Activated CD4-positive, alpha-beta T cell treated with anti-CD3 and anti-CD28 coated beads for 24 hours (primary cell): ENCODE measurements at regions not wholly inside any gene's neighbourhood (a gene's known extent, or its start where the extent isn't known, plus 50 kb on each side); places are given as distances from the start of the nearest gene placed in this dataset.

Experiments used
- DNase-seq, 2 donors: peaks; one replicate each; pipeline ENCODE4 v3.0.0-alpha.2; 2020; ENCODE audit warnings: low read depth in 2 of 2

DNA sequence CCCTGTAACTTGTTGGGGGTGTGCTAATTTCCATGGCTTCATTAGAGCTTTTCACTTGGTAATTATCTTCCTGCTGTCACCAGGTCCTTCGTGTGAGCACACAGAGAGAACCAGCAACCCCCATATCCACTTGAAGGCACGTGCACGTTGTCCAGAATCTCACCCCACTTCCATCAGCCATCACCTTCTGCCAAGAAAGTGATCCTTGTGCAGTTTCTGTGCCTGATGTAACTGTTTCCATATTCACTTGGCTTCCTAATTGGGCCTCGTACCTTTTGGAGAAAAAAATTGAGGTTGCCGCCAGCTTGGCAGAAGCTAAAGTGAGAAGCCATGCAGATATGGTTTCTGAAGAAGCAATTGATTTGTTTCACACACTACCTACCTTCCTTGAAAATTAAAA is 153.7 kb upstream of the TSHZ2 start:
- DNase-seq: no peak

DNA sequence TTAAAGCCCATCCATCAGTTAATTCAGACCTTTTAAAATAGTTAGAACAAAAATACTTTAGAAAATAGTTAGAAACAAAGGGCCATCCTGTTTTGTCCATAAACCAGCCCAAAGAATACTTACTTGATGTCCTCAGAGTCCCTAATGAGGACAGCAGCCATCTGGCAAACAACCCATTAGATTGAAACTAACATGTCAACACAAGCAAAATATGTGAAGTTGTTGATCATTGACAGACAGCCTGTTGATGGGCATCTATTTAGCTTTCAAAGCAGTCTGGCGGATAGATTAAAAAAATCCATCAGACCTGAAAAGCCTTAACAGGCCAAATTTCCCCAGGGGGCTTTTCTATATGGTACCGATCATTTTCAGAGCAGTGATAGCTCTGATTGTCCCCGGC is 154.2 kb upstream of the TSHZ2 start:
- DNase-seq: no peak

DNA sequence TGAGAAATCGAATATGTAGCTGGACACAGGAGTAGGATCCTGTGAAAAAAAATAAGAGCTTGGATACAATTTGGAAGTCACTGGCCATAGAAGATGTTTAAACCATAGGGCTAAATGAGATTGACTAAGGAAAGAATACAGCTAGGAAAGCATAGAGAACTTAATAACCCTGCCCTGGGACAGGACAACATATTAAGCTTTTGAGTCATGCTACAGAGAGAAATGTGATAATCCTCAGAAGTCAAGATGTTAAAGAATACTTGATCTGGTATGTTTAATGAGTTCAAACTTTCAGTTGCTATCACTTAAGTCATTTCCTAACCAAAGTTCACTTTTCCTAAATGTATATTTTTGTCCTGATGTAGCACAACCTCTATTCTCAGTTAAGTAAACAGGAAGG is 154.6 kb upstream of the TSHZ2 start:
- DNase-seq: no peak

DNA sequence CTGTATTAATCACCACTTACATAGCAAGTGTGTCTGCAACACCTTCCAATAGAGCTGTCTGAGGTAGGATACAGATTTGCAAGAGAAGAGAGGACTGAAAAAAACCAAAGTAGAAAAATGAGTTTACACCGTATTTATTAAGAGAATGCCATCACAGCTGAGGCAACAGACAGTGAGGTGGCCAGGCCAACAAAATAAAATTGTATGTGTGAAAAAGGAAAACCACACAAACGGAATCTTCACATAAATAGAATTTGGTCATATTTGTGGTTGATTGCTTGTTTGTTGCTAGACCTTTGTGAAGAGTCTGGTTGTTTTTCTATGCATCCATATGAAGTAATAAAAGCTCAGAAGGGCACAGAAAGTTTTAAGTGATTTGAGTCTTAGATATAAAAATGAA is 157.8 kb upstream of the TSHZ2 start:
- DNase-seq: no peak

DNA sequence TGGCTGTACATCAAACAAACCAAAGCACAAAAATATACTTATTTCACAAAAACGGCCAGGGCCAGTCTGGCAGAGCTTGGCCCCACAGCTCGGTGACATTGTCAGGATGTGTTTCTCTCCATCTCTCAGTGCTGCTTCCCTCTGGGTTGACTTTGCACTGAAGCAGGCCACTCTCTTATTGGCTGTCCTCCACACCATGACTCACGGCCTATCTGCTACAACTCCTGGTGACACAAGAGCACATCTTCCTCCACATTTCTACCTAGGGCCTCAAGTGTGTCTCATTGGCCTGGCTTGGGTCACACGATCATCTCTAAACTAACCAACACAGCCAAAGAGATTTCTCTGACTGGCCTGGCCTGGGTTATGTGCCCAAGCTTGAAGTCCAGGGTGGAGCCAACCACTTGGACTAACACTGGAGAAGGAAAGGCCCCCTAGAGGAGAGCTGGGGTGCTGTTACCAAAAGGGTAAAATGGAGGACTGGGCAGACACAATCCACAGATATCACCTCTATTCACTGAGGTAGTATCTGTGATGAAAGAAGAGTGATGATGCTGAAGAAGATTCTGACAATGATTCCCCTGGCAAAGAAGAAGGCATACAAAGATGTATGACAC is 159.8 kb upstream of the TSHZ2 start:
- no peak for DNase-seq

DNA sequence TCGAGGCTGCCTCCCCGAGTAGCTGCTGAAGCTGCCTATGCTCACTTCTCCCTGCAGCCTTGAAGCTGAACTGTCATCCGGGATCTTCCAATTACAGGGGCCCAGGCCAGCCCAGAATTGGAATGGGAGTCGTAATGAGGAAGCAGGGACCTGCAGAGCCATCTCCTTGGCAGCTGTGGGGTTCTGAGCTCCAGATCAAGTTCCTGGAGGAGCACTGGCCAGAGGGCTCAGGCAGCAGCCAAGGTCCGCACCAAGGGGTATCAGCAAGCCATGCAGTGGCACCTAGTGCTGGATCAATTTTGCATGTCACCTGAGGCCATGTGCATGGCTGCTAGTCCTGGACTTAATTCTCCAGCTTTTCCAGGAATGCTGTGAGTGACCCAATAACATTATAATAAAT is 163.2 kb upstream of the TSHZ2 start:
- no peak for DNase-seq

DNA sequence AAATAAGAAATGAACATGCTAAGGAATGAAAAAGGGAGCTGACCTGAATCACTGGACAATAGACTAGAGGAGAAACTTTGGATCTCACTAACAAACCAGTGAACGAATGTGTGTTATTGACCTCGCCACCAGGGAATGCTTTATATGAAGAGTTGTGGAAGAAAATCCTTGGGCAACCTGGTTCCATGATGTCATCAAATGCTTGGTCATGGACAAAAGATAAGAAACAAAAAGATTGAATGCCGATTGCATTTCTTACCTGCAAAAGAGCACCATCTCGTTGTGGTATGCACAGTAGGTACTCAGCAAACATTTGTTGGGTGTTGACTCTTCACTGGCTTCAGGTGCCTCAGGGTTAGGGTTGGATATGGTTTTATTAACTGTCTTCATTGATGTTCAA is 165.2 kb upstream of the TSHZ2 start:
- DNase-seq: no peak

DNA sequence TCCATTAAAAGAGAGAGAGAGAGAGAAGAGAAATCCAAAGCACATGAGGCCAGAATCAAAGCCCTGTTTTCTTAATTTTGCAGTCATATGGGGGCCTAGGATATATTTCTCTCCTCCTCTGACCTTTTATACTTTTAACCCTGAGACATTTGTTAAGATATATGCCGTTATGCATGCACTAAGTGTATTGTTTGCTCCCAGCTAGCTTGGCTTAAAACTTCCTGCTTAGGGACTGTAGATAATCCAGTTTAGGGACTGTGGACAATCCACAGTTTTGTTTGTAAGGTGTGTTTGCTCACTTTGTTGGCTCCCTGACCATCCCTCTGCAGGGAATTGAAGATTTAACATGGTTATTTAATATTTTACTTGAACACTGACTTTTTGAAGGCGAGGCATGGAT is 166.3 kb upstream of the TSHZ2 start:
- DNase-seq: no peak

DNA sequence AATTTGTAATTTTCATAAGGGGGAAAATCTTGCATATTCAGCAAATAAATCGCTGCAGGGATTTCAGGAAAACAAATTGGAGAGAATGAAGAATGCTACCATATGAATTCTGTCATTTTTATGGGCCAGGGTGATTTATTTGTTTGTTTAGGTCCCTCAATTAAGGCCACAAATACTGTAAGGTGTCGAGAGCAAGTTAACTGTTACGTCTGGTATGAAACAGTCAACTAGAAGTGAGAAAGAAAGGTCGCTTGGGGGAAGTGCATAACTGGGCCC is 166.9 kb upstream of the TSHZ2 start:
- no peak for DNase-seq

DNA sequence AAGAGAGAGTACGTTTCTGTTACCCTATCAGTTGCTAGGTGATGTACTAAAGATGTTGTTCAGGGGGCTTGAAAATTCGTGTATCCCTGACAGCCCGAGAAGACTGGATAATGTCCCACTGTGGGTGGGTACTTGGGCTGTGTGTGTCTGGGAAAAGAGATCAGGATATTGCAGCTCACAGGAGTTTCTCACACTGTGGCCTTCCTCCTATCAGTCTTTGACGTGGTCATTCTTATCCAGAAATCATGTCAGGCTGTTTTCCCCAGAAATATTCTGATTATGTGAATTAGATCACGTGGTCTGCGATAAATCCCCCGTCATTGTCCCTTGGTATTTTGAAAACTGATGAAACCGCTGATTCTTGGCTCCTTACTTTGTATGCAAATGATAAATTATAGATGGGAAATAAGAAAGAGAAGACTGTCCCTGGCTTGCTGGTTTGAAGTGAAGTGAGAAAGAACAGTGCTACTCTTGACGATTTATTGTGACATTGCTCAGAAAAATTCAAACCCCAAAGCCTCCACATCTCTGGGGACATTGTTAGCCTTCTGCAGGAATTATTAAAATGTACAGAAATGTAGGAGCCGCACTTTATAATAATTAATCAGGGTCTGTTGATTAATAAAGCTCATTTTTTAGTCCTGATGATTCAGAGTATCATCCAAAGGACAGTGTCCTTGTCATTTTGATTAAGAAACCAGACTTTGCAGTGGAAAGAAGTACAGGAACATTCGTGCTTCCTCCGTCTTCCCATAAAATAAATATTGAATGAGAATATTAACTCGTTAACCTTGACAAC is 167.5 kb upstream of the TSHZ2 start:
- no peak for DNase-seq

DNA sequence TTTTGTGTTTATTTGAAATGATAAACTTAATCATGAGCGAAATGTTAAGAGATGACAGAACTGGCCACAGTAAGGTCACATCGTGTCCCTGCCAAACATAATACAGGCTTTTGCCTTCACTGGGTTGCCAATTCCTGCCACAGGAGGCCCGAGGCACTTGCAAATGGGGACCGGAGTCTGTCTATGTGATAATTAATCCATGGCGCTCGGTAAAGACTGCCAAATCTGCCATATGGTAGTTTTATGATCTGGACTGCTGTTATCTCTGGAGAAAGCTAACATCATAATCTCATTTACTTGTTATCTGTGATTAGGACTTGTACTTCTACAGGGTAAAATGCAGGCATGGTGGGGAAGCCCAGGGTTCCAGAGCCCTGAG is 170.5 kb upstream of the TSHZ2 start:
- no peak for DNase-seq

DNA sequence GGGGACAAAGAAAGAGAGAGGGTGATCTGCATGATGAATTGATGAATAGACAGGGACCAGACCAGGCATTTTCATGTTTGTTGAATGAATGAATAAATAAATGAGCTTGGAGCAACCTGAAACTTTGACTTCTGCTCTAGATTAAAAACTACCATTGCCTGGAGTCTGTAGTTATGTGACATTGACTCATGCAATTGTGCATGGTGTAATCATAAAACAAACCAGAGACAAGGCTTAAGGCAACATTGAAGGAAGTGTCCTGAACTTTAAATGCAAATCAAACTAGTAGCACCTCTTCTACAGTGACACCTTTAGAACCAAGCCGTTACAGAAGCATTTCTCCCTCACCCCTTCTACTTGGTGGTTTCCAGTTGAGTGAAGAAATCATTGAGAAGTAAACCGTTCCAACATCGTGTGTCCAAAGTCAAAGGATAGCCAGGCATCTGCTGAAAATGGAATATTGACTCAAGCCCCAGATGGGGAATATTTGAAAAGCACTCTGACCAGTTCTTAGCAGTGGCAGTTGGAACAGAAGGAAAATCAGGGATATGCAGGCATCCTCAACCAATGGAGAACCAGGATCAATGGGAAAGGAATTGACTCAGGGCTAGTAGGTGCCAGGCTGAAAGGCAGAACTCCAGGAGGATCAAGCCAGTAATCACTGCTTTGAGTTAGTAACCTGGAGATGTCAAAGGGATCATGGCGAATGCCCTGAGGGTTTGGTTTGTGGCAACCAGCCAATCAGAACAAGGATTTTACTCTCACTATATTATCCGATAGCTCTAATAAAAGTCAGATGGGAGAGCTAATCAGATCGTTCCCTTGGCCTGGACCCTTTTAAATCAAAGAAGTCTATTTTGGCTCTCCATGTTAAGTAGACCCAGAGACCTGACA is 171.2 kb upstream of the TSHZ2 start:
- no peak for DNase-seq

DNA sequence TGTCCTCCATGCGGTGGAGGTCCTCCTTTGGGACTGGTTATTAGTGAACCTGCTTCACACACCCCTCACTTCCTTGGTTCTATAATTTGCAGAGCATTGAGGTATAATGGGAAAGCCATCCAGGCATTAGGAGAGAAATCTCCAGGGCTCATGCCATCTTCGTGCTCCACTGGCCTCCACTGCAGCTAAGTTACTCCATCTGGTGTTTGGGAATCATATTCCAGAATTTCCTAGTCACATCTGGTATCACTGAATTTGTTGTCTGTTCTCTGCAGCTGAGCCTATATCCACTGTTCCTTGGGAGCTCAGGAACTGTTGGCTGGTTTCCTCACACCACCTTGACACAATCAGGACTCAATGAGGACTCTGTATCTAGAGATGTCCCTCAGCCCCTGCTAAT is 173.0 kb upstream of the TSHZ2 start:
- DNase-seq: no peak

DNA sequence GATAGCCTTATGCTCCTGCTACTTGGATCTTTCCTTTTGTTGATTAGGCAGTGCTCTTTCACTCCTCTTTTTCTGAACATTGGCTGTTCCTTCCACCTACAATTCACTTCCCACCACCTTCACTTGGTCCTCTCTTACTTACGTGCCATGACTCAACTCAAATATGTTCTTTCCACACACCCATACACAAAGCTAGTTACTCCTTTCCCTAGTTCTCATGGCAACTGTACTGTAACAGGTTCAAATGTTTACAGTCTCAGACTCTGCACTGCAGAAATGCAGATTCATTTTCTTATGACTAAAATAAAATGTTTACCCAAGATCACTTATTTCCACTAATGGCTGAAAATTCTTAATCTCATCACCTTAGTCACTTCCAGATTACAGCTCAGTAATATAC is 174.0 kb upstream of the TSHZ2 start:
- DNase-seq: no peak

DNA sequence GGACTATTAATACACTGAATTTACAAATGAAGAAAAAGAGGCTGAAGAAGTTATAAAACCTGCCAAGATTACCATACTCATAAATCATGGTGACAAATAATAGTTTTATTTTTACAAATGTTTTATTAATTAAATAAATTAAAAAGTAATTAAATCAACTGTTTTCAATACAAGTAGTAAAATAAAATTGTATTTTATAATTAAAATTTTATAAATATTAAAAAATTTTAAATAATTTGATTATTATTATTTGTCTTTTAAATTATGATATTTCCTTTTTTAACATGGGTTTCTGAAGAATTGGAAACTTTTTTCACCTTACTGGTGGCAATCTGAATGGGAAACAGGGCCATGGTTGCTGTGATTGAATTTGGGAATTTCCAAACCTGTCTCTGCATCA is 177.3 kb upstream of the TSHZ2 start:
- no peak for DNase-seq

DNA sequence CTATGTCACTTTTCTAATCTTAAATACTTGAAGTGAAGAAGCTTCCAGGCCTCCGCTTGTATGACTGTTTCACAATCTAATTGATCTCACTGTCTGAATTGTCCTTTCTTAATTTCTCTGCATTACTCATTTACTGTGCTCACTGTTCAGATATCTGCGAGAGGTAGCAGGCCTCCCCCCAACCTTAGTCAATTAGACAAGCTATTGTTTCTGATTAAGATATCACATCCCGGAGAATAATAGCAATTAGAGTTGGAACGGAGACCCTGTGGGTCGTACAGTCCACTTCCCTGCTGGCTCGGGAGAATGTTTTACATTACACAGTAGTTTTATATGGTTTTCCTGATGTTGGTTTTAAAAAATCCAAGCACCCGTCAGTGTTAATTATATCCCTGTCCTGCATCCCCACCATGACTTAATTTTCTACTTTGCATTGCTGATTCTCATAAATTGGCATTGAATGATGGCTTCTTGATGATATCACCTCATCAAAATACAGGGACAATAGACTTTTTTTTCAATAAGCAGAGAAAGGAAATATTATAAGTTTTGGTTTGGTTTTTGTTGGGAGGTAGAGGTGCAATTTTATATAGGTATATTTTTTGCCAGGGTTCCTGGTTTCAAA is 178.7 kb upstream of the TSHZ2 start:
- DNase-seq: no peak

DNA sequence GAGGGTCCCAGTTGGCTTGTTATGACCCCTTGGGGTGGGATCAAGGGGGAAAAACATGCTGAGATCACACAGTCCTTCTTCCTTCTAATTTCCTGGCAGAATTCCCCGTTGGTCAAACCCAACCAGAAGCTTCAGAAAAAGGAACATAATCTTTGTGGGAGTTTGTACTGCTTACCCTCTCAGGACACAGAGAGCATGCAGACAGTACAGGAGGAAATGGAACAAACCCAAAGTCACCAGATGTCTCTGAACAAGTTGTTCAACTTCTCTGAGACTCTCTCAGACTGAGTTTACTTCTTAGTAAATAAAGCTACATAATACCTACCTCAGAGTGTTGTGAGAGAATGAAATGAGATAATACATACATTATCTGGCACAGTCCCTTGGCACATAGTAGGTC is 181.1 kb upstream of the TSHZ2 start:
- DNase-seq: no peak

DNA sequence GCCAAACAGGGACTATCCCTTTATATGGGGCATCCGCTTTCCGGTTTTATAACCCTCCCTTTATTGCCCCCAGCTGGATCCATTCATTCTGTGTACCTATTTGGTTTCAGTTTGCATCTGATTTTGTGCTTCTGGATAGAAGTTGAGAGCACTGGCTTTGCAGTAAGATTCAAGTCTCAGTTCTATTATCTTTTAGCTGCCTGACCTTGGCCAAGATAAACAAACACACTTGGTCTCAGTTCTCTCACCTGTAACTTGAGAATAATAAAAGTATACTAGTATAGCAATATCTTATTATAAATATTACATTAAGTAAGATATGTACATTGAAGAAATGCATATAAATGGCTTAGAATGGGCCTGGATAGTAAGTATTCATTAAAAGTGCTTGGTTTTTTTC is 182.4 kb upstream of the TSHZ2 start:
- DNase-seq: no peak

DNA sequence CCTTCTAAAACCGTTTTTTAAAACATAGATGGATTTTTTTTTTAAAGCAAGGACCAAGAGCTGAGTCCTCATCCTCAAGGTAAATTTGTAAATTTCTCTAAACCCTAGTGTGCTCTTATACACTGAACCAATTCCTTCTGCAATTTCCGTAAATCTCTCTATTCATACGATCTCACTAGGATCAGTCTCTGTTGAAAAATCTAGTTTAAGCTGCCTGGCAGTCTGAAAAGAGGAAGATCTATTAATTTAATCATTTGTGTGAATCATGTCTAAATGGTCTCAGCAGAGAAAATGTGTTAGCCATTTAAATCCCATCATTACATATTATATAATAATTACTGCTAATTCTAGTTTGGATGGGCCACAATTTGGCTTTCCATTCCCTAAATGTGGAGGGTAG is 184.2 kb upstream of the TSHZ2 start:
- DNase-seq: no peak

DNA sequence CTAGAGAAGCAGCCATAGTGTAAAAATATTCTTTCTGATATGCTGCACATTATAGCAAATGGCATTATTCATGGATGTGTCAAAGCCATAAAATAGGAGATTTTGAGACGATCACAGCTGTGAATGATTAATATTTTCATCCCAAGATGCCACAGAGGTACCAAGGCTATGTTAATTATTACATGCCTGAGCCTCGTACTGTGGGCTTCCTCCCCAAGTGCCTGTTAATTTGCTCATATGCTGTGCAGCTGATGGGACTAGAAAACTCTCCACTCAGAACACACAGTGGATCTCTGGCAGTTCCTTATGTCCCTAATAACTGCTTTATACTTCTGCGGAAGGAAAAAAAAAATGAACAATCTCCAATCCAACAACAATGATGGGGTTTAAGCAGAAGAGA is 184.9 kb upstream of the TSHZ2 start:
- DNase-seq: no peak

DNA sequence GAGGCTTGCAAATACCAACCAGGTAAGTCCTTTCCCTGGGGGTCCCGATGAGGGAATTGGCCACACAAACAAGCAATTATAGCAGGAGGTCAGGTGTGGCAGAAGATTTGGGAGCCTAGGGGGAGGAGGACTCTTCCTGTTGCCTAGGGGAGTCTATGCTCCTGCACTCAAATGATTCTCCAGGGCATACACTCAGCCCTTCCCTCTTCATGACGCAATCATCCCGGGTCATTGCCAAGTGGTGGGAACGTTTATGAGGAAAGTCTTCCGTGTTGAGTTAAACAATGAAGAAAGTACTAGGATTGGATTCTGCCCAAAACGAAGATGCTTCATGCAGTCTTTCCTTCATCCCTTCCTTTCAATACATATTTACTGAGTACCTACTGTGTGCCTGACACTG is 186.5 kb upstream of the TSHZ2 start:
- DNase-seq: no peak

DNA sequence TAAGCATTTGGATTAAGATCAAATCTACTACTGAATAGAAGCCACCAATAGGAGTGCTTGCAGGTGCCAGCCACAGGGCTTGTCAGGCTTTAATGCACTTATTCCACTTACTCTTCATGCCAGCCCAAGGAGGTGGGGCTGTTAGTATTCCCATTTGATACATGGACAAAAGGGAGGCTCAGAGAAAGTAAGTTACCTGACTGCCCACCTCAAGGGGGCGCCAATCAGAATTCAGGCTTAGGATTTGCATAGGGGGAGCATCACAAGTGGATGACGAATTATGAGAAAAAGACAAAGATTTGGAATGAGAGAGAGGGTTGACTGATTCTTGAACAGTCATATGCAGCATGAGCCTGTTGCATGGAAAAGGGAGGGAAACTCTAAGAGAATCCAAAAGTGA is 188.4 kb upstream of the TSHZ2 start:
- peak; percentile 10 to 21 for DNase-seq

DNA sequence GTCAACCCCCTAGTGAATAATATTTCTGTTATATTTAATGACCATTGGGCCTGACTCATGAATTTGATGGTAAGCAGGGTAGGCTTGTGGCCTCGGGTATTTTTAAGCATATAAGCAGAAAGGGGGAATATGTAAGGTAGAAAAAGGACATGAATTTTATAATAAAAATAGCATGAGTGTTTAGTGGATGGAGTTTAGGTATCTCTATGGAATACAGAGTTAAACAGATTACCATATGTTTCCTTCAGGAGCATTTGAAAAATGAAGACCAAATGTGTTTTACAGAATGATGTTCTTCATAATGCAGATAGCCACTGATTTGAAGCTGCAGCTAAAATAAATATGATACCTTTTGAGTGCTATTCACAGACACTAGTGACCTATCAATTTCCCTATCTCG is 191.7 kb upstream of the TSHZ2 start:
- DNase-seq: no peak
